Esophagus squamous epithelium (tissue), 5 donors: ENCODE measurements at regions not wholly inside any gene's neighbourhood (a gene's known extent, or its start where the extent isn't known, plus 50 kb on each side); places are given as distances from the start of the nearest gene placed in this dataset.
"Not testable (repeated sequence)": the region's sequence is repeated elsewhere in the genome, so short reads cannot be mapped to it uniquely, and the experiment has no call there.

Source experiments
- DNase-seq: peaks from one replicate; lab custom pipeline; 2025; lab: John Stamatoyannopoulos, UW
- H3K27ac ChIP-seq, 4 donors: fragments of 200-600 bp; sonication (generic); one replicate each; pipeline ENCODE4 v1.5.1; 2016 to 2019; ENCODE audit warnings: mild to moderate bottlenecking in 1 of 4
- H3K27me3 ChIP-seq, 4 donors: fragments of 200-600 bp; sonication (generic); 1 replicate in 3 of 4; 2 replicates in 1 of 4; pipeline versions ENCODE4 v1.5.1 to v1.6.0; 2017 to 2021; ENCODE audit warnings: antibody characterized with exemption in 1 of 4
- H3K36me3 ChIP-seq, 3 donors: fragments of 200-600 bp; sonication (generic); one replicate each; pipeline ENCODE4 v1.5.1; 2016 to 2019
- H3K4me1 ChIP-seq, 3 donors: fragments of 200-600 bp; sonication (generic); one replicate each; pipeline ENCODE4 v1.5.1; 2017 to 2019
- H3K4me3 ChIP-seq, 4 donors: fragments of 200-600 bp; sonication (generic); 1 replicate in 3 of 4; 2 replicates in 1 of 4; pipeline ENCODE4 v1.5.1; 2016 to 2019; ENCODE audit warnings: mild to moderate bottlenecking in 2 of 4, moderate library complexity in 1 of 4
- H3K9me3 ChIP-seq, 3 donors: fragments of 200-600 bp; sonication (generic); one replicate each; pipeline ENCODE4 v1.5.1; 2016 to 2019
- CTCF ChIP-seq, 6 experiments: fragments of 450-650 bp in 4 of 6; fragments of 200-600 bp in 2 of 6; sonication (generic) in 2 of 6; IDR thresholded peaks; one replicate each; pipeline ENCODE4 v1.5.1; 2016 to 2019; ENCODE audit warnings: antibody characterized with exemption in 6 of 6, mild to moderate bottlenecking in 4 of 6, moderate library complexity in 4 of 6
- POLR2A ChIP-seq, 4 donors: fragments of 450-650 bp; IDR thresholded peaks; one replicate each; pipeline ENCODE4 v1.6.1; 2017; ENCODE audit warnings: antibody characterized with exemption in 4 of 4, mild to moderate bottlenecking in 4 of 4, moderate library complexity in 3 of 4
- WGBS, 2 donors: methylation state at CpG; one replicate each; pipeline ENCODE4 v1.1.5; 2018; 5-methylcytosine and 5-hydroxymethylcytosine counted together
- intact Hi-C: fragments of 100-400 bp; cut with DNase I; formaldehyde crosslinking; loops from one replicate; pipeline ENCODE4 v1.15.0; 2022
- donor health status: DM: yes; HTN: yes; CAD: no.

GRCh38 chr2:182606728-182607681 lies 109.1 kb upstream of the DNAJC10 start:
- TF ChIP-seq CTCF (IDR thresholded peaks at IDR 0.05) (no peak), POLR2A (IDR thresholded peaks at IDR 0.05) (no peak)
- Histone ChIP-seq H3K27ac (no peak overlapping the region), H3K36me3 (no peaks in the 10 kb centered on the region), H3K4me3 (no peak overlapping the region), H3K27me3 (no peaks in the 10 kb centered on the region), H3K4me1 (no peaks in the 10 kb centered on the region), H3K9me3 (no peaks in the 10 kb centered on the region)
- no peak for DNase-seq
- 75 to 92% methylated on average over 8 of the region's 8 CpGs for WGBS, 2 donors
- intact Hi-C loops = no loop called here

- TF ChIP-seq CTCF (IDR thresholded peaks at IDR 0.05) (no peak), POLR2A (IDR thresholded peaks at IDR 0.05) (no peak)
- Histone ChIP-seq H3K36me3 (no peaks in the 10 kb centered on the region), H3K27me3 (no peaks in the 10 kb centered on the region), H3K27ac (no peak overlapping the region), H3K4me1 (no peaks in the 10 kb centered on the region), H3K4me3 (no peak overlapping the region), H3K9me3 (no peaks in the 10 kb centered on the region)
- intact Hi-C loops = no loop called here
- DNase-seq = no peak
- WGBS, 2 donors = 80 to 89% methylated on average over 2 to 6 of the region's 48 CpGs
These were observed 107.7 kb upstream of the DNAJC10 start for GRCh38 chr2:182608181-182608845.

GRCh38 chr2:182609005-182609404 lies 107.1 kb upstream of the DNAJC10 start:
- H3K27ac ChIP-seq, H3K4me1 ChIP-seq, H3K9me3 ChIP-seq, intact Hi-C loops, DNase-seq, H3K4me3 ChIP-seq, H3K36me3 ChIP-seq, H3K27me3 ChIP-seq: not testable (repeated sequence)
- WGBS, 2 donors = 89 to 94% methylated on average over 4 of the region's 4 CpGs

- Histone ChIP-seq H3K36me3 (no peaks in the 10 kb centered on the region), H3K4me3 (no peak overlapping the region), H3K27ac (no peak overlapping the region), H3K27me3 (no peaks in the 10 kb centered on the region), H3K4me1 (no peaks in the 10 kb centered on the region), H3K9me3 (no peaks in the 10 kb centered on the region)
- intact Hi-C loops = no loop called here
- DNase-seq = no peak
- TF ChIP-seq CTCF (IDR thresholded peaks at IDR 0.05) (no peak), POLR2A (IDR thresholded peaks at IDR 0.05) (no peak)
- 72 to 77% methylated on average over 2 of the region's 2 CpGs for WGBS, 2 donors
These were observed 105.8 kb upstream of the DNAJC10 start for GRCh38 chr2:182610231-182610630.

GRCh38 chr2:182611009-182611408 lies 105.0 kb upstream of the DNAJC10 start:
- H3K36me3 ChIP-seq = no peaks in the 10 kb centered on the region
- intact Hi-C loops = no loop called here
- H3K4me1 ChIP-seq = no peaks in the 10 kb centered on the region
- DNase-seq = no peak
- no peak overlapping the region for H3K4me3 ChIP-seq
- TF ChIP-seq POLR2A (IDR thresholded peaks at IDR 0.05) (no peak), CTCF (IDR thresholded peaks at IDR 0.05) (no peak)
- 85 to 91% methylated on average over 3 of the region's 3 CpGs for WGBS, 2 donors
- H3K9me3 ChIP-seq = no peaks in the 10 kb centered on the region
- H3K27me3 ChIP-seq = no peaks in the 10 kb centered on the region
- H3K27ac ChIP-seq = no peak overlapping the region
